ENCODE measurements at regions not wholly inside any gene's neighbourhood (a gene's known extent, or its start where the extent isn't known, plus 50 kb on each side); places are given as distances from the start of the nearest gene placed in this dataset.

GRCh38 chr5:39998518-39998917, 573.7 kb upstream of the DAB2 start:
- Histone ChIP-seq H3K9me3 (ENCODE audit: low read depth, low read length, poor library complexity, severe bottlenecking) (no peaks in the 10 kb centered on the region), H3K27me3 (replicated peaks; ENCODE audit: insufficient read depth, low read depth, low read length, poor library complexity) (no peaks in the 10 kb centered on the region), H3K36me3 (ENCODE audit: insufficient read depth, low read length, poor library complexity, severe bottlenecking) (no peaks in the 10 kb centered on the region), H3K4me1 (ENCODE audit: insufficient read depth, low read length, poor library complexity, severe bottlenecking) (no peaks in the 10 kb centered on the region), H3K27ac (ENCODE audit: low read depth, low read length, poor library complexity, severe bottlenecking) (no peak overlapping the region), H3K4me3 (ENCODE audit: low read depth, low read length, poor library complexity, severe bottlenecking) (no peak overlapping the region)
- POLR2A ChIA-PET (ENCODE audit: low non-redundant PET) = no interaction called here
- CTCF ChIA-PET = no interaction called here
- intact Hi-C loops (cut with micrococcal nuclease; ENCODE audit: unreplicated experiment) = no loop called here
- TF ChIP-seq CTCF (conservative IDR thresholded peaks at IDR 0.05; ENCODE audit: low read depth, low read length) = no peak
- TF ChIP-seq EZH2 (IDR thresholded peaks at IDR 0.05; ENCODE audit: borderline replicate concordance, low read depth, low read length, poor library complexity, severe bottlenecking) = no peak
- no peak for DNase-seq (ENCODE audit: low spot score)
- no TSS peak for BruUV-seq (replicated peaks)

GRCh38 chr5:39995990-39996389, 571.2 kb upstream of the DAB2 start:
- BruUV-seq (replicated peaks) = no TSS peak
- DNase-seq (ENCODE audit: low spot score) = no peak
- intact Hi-C loops (cut with micrococcal nuclease; ENCODE audit: unreplicated experiment) = no loop called here
- TF ChIP-seq EZH2 (IDR thresholded peaks at IDR 0.05; ENCODE audit: borderline replicate concordance, low read depth, low read length, poor library complexity, severe bottlenecking) = no peak
- TF ChIP-seq CTCF (conservative IDR thresholded peaks at IDR 0.05; ENCODE audit: low read depth, low read length) = no peak
- no peaks in the 10 kb centered on the region for H3K9me3 ChIP-seq (ENCODE audit: low read depth, low read length, poor library complexity, severe bottlenecking)
- POLR2A ChIA-PET (ENCODE audit: low non-redundant PET) = no interaction called here
- no peaks in the 10 kb centered on the region for H3K36me3 ChIP-seq (ENCODE audit: insufficient read depth, low read length, poor library complexity, severe bottlenecking)
- no peaks in the 10 kb centered on the region for H3K4me1 ChIP-seq (ENCODE audit: insufficient read depth, low read length, poor library complexity, severe bottlenecking)
- CTCF ChIA-PET = no interaction called here
- no peak overlapping the region for H3K27ac ChIP-seq (ENCODE audit: low read depth, low read length, poor library complexity, severe bottlenecking)
- H3K4me3 ChIP-seq (ENCODE audit: low read depth, low read length, poor library complexity, severe bottlenecking) = no peak overlapping the region
- H3K27me3 ChIP-seq (replicated peaks; ENCODE audit: insufficient read depth, low read depth, low read length, poor library complexity) = no peaks in the 10 kb centered on the region

GRCh38 chr5:39992617-39993202, 567.9 kb upstream of the DAB2 start:
- CTCF ChIA-PET = no interaction called here
- POLR2A ChIA-PET (ENCODE audit: low non-redundant PET) = no interaction called here
- intact Hi-C loops (cut with micrococcal nuclease; ENCODE audit: unreplicated experiment) = no loop called here

More at GRCh38 chr5:39992617-39993202, 567.9 kb upstream of the DAB2 start:
- Histone ChIP-seq H3K27me3 (replicated peaks; ENCODE audit: insufficient read depth, low read depth, low read length, poor library complexity) (no peaks in the 10 kb centered on the region), H3K36me3 (ENCODE audit: insufficient read depth, low read length, poor library complexity, severe bottlenecking) (no peaks in the 10 kb centered on the region), H3K9me3 (ENCODE audit: low read depth, low read length, poor library complexity, severe bottlenecking) (no peaks in the 10 kb centered on the region), H3K4me1 (ENCODE audit: insufficient read depth, low read length, poor library complexity, severe bottlenecking) (no peaks in the 10 kb centered on the region), H3K27ac (ENCODE audit: low read depth, low read length, poor library complexity, severe bottlenecking) (no peak overlapping the region), H3K4me3 (ENCODE audit: low read depth, low read length, poor library complexity, severe bottlenecking) (no peak overlapping the region)
- DNase-seq (ENCODE audit: low spot score) = no peak
- TF ChIP-seq CTCF (conservative IDR thresholded peaks at IDR 0.05; ENCODE audit: low read depth, low read length) = no peak
- no peak for TF ChIP-seq EZH2 (IDR thresholded peaks at IDR 0.05; ENCODE audit: borderline replicate concordance, low read depth, low read length, poor library complexity, severe bottlenecking)
- no TSS peak for BruUV-seq (replicated peaks)

Data from A673 (cell line).